ENCODE measurements at regions not wholly inside any gene's neighbourhood (a gene's known extent, or its start where the extent isn't known, plus 50 kb on each side); places are given as distances from the start of the nearest gene placed in this dataset.
A peak's percentile ranks its signal among the peaks of the same experiment; 100 is the strongest.
"Not testable (repeated sequence)": the region's sequence is repeated elsewhere in the genome, so short reads cannot be mapped to it uniquely, and the experiment has no call there.

DNA sequence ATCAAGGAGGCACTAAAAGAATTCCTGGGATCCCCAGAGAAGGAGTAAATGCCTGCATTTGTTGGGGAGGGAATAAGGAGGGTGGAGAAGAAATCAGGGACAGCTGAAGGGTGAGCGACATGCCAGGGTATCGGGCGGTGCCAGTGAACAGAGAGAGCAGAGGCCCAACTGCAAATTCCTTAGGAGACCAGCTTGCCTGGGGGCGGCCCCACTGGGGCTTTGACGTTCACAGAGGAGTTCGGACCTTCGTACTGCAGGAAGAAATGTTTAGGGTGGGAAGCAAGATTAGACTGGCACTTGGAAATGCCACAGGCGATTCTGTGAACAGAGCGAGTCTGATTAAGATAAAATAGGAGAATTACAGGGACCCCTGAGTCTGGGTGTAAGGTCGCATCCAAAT, 65.1 kb upstream of the FGF3 start:
- no peak for DNase-seq (ENCODE audit: low read depth in 4 of 4, low spot score in 3 of 4)

DNA sequence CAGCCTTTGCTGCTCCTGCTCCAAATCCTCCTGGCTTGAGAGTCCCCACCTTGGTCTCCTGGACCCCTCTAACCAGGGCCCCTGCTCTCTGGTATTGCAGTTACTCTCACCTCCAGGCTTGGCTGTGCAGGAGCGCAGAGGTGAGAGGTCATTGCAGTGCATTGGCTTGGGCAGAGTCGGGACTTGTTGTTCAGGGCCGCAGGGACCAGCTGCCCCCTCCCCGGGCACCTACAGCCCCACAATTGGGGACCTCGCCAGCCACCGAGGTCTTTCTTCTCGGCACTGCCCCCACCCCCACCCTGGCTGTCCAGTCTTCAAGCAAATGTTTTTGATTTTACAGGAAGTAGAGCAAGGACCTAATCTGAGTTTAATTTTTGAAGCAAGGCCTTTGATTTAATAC, 65.5 kb upstream of the FGF3 start:
- DNase-seq (ENCODE audit: low read depth in 4 of 4, low spot score in 3 of 4), result no peak

DNA sequence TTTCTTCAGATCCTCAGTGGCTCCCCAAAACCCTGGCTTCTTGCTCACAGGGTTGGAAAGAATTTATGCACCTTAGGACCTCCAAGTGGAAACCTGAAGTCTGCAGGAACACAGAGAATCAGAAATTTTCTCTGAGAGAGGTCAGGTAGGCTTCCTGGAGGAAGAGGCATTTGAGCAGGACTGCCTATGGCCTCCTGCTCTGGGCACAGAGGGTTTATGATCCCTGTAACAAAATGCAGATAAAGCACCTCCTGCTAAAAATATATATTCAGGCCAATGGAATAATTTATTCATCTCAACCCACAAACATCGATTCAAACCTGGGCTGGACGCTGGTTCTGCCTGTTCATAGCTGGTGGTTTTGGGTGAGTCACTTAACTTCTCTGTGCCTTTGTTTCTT, 68.1 kb upstream of the FGF3 start:
- DNase-seq (ENCODE audit: low read depth in 4 of 4, low spot score in 3 of 4), result no peak

DNA sequence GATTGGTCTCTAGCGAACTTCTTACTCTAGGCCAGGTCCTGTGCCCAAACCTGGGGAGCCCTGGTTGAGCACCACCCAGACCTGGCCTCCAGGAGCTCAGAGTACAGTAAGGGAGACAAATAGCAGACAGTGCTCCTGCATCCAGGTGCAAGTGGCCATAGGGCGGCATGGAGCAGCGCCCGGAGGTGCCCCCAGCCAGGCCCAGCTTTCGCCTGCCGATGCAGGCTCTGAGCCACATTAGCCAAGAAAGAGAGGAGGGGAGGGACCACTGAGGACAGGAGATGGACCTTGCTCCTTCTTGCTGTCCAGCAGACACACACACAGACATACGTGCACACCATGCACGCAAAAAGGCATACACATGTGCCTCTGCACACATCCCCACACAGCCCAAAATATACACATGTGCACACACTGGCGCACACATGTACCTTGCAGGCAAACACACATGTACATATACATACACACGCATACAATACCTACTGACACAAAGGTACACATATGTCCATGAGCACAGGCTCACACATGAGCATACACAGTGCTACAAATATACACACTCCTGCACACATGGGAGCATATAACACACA, 68.7 kb upstream of the FGF3 start:
- no peak for DNase-seq (ENCODE audit: low read depth in 4 of 4, low spot score in 3 of 4)

DNA sequence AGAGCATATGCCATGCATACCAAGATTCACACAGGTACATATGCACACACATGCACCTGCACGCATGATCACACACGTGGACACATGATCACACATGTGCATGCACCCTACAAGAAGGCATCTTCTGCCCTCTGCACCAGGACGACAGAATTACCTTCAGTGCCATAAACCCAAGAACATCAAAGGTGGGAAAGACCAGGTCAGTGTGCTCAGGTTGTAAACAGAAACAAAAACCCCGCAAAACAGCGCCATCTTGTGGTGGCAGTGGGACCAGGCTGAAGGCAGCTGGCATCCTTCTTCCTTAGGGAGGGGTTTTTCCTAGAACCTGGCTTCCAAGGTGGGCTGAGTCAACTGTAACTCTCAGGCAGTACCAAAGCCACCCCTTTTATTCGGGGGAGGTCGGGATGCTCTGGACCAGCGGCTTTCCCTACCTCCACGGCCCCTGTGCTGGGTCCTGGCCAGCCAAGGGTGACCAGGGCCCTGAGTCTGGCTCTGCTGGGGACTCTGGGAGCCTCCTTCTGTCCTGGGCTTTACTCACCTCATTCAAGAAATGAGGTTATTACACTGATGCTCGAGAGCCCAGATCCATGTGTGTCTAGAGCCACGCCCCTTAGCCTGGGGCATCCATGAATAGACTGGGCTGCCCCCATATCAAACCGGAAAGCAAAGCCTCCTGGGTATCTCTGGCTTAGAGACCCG, 69.4 kb upstream of the FGF3 start:
- peak in 3 of 4 donors; percentile 63 to 70 (median 65) for DNase-seq (ENCODE audit: low read depth in 4 of 4, low spot score in 3 of 4)

DNA sequence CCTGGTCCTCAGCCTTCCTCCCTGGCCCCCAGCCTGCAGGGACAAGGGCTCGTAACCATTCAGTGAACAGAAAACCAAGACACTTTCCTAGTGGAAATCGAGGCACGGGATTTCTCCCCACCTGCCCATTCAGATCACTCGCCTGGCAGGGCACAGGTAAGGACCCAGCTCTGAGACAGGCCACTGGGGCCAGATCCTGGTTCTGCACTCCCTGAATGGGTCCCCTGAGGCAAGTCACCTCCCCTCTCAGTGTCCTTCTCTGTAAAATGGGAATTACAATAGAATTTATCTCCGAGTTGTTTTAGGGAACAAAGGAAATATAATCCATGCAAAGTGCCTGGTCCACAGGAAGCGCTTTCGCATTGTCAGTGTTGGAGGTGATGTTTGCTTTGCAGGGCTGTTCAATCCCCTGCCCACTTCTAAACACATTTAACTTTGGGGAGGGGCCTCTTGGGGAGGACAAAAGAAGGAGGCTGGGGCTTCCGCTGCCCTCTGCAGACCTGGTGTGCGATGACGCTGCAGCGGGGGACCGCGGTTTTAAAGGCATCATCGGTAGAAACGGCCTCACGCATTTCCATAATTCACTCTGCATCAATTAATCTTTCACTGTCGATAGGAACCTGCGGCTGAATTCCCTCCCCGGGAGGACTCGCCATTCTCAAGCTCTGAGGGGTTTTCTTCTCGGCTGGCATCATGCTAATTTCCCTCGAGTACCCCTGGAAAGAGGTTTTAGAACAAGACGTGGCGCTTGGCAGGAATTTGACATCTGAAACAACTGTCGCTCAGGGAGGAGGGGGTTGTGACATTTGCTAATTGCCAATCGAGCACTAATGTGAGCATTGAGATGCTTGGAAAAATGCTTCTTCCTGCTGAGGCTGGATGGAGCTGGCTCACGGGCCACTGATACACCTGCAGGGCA, 70.4 kb upstream of the FGF3 start:
- DNase-seq (ENCODE audit: low read depth in 4 of 4, low spot score in 3 of 4), result no peak

DNA sequence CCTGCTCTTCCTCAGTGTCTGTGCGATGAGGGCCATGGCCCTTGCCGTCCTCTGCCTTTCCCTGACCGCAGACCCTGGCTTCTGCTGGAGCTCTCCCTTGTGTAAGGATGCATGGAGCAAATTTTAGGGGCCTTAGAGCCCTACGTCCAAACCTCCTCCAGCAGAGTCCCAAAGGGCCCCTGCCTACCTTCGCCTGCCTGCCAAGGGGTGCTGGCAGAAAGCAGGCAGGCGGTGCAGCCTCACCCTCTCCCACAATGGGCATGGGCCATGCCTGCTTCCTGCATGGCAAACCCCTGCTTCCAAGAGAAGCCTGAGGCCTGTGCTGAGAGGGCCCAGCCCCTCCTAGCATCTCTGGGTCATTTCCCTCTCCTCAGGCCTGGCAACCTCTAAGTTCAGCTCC, 71.3 kb upstream of the FGF3 start:
- DNase-seq (ENCODE audit: low read depth in 4 of 4, low spot score in 3 of 4), result no peak

DNA sequence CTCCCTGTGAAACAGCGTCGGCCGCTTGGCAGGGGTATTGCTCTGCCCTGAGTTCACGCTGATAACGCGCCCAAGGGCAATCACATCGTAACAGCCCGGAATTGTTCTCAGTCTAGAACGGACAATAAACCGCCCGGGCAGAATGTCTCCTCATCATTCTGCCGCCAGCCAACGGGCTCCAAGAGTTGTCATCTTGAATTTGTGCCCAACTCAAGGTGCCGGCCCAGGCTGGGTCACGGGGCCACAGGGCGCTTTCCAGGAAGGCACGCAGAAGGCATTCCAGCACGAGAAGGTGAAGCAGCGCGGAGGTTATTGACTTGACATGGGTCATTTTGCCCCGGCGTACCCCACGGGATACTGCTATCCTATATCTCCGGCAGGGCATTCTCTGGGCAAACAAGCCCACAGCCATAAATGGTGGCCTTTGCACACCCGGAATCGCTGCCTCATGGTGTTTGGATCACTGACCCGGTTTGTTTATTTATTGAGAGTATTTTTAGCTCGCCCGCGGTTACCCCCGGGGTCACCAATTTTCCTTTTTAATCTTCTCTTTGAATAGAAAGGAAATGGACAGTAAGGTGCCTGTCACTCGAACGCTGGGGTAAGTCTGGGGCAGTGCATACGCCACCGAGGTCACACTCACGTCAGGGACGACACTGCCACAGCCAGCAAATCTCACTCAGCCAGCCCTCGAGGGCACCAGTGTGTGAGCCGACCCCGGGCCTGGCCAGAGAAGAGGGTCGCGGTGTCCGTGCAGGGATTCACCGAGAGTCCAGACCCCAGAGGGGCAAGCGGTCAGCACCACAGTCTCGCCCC, 72.4 kb upstream of the FGF3 start:
- no peak for DNase-seq (ENCODE audit: low read depth in 4 of 4, low spot score in 3 of 4)

DNA sequence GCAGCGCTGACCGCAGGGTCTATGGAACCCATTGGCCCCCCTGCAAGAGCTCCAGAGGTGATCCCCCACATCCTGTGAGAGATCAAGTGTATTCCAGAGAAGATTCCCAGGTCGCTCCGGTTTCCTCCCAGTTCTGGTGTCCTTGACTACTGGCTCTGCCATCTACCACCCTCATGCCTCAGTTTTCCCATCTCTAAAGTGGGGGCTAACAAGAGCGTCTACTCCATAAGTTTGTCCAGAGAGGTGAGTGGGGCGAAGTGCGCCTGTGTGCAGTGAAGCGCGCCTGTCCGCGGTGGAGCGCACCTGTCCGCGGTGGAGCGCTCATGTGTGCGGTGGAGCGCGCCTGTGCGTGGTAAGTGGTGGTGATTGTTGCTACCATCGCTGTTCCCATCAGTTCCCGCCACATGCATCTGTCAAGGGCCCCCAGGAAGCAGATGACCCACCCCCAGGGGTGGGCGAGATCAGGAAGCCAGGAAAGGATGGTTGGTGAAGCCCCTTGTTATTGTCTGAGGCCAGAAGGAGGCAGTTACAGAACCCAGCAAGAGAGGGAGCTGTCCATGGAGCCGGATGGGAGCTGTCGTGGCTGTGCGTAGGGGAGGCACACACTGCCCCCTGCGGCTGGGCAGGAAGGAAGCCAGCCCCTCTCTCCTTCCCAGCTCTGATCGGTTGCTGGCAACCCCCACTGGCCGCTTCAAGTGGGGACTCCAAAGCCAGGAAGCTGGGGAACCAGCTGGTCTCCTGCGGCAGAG, 73.2 kb upstream of the FGF3 start:
- no peak for DNase-seq (ENCODE audit: low read depth in 4 of 4, low spot score in 3 of 4)

DNA sequence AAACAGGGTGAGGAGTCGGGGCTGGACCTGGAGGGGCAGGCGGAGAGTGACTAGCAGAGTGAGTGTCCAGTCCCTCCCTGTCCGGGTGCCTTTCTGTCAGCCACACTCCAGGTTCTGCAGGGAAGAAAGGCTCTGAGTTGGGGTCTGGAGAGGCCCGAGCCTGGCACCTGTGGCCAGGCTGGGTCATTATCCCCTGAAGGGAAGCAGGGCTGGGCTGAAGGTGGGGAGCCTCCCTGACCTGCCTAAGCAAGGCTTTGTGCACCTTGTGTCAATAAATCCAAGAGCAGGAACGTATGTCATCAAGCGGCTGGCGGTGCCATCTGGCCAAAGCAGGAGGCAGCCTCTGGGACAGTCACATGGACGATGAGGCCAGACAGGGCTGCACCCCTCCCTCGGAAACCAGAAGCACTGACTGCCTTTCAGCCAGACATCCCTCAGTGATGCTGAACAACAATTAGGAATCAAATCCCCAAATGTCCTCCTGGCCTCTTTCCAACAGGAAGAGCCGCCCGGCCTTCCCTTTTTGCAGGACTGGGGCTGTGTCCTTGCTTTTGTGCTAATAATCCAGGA, 73.9 kb upstream of the FGF3 start:
- no peak for DNase-seq (ENCODE audit: low read depth in 4 of 4, low spot score in 3 of 4)

DNA sequence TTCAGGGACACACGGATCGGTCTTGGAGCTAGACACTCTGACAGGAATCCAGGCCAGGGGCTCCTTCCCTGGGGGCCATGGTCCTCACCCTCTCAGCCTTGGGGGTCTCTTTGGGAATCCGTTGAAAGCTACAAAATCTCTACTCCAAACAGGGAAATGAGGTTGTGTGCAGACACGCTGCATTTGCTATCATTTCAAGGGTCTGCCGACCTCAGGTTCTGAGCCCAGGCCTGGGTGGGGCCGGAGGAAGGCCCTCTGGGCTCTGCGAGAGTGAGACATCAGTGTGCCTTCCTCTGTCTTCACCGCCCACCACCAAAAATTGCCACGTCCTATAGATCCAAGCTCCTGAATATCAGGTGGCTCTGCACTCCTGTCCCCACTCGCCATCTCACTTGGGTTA, 74.4 kb upstream of the FGF3 start:
- DNase-seq (ENCODE audit: low read depth in 4 of 4, low spot score in 3 of 4), result no peak

DNA sequence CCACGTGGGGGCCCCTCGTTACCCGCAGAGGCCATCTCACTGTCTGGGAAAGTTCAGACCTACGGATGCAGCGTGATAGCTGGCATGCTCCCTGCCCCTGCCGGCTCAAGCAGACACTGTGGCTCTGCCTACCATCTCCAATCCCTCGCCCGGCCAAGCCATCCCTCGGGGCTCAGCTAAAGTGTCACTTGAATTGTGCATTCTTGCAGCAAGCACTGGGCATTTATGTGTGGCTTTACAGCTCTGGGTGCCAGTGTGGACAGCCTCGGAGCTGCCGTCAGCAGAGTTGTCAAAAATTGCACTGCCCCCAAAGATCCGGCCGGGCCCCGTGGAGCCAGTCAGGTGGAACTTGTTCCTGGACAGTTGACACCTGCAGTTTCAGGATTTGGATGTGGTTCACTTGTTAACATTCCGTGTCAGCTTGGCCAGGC, 75.0 kb upstream of the FGF3 start:
- DNase-seq (ENCODE audit: low read depth in 4 of 4, low spot score in 3 of 4), result no peak

DNA sequence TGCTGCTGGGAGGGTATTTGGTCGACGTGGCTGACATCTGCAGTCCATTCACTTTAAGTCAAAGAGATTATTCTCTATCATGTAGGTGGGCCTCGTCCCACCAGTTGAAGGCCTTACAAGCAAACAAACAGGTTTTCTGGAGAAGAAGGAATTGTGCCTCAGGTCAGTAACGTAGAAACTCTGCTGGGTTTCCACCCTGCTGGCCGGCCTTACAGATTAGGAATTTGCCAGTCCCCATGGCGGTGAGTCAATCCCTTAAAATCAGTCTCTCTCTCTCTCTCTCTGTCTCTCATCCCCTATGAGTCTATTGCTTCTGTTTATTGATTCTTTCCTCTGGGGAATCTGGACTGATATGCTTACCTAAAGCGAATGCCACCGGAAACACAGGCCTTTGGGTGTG, 75.4 kb upstream of the FGF3 start:
- no peak for DNase-seq (ENCODE audit: low read depth in 4 of 4, low spot score in 3 of 4)

DNA sequence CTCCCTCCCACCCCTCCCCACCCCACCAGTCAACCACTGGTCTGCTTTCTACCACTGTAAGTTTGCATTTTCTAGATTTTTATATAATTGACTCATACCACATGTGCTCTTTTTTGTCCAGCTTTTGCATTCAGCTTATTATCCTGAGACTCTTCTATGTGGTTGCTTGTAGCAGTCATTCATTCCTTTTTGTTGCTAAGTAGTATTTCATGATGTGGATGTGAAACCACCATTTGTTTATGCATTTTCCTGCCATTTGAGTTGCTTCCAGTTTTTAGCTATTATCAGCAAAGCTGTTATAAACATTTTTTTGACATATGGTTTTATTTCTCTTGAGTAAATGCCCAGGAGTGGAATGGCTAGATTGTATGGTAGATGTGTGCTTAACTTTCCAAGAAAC, 77.0 kb upstream of the FGF3 start:
- no peak for DNase-seq (ENCODE audit: low read depth in 4 of 4, low spot score in 3 of 4)

DNA sequence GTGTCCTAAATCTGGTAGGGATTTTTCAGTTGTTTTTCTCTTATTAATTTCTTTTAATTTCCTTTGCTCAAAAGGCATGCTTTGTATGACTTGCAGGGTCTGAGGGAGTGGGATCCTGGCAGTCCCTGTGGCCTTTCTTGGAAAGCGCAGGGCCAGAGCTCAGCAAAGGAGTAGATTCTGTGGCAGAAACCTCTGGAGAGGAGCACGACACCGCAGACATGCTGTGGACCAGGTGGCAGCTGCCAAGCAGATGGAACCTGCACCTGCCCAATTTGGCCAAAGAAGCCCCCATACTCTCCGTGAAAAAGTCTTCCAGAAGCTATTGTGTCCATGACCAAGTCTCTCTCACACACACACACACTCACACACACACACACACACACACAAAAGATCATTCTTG, 78.9 kb upstream of the FGF3 start:
- no peak for DNase-seq (ENCODE audit: low read depth in 4 of 4, low spot score in 3 of 4)

DNA sequence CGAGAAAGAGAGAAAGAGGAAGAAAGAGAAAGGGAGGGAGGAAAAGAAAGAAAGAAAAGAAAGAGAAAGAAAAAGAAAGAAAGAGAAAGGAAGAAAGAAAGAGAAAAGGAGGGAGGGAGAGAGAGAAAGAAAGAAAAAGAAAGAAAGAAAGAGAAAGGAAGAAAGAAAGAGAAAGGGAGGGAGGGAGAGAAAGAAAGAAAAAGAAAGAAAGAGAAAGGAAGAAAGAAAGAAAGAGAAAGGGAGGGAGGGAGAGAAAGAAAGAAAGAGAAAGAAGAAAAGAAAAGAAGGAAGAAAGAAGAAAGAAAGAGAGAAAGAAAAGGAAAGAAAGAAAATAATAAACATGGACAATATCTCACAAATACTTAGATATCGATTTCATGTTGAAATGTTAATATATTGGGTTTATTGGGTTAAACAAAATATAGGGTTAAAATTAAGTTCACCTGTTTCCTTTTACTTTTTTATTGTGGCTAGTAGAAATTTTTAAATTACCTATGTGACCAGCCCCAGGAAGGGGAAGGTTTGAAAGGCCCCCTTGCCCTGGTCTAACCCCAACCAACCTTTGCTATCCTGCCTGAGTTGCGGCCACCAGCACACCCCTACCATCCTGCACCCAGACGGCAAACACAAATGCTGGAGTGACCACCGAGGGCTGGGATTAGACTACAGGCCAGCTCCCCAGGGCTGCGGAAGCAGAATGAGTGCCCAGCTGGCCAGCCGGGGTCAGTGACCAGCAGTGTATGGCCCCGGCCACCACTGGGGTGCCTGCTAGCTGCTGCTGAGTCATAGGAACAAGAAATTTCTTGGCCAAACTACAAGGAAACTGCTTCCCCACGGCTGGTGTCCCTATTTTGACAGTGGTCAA, 81.0 kb upstream of the FGF3 start:
- no peak for DNase-seq (ENCODE audit: low read depth in 4 of 4, low spot score in 3 of 4)

DNA sequence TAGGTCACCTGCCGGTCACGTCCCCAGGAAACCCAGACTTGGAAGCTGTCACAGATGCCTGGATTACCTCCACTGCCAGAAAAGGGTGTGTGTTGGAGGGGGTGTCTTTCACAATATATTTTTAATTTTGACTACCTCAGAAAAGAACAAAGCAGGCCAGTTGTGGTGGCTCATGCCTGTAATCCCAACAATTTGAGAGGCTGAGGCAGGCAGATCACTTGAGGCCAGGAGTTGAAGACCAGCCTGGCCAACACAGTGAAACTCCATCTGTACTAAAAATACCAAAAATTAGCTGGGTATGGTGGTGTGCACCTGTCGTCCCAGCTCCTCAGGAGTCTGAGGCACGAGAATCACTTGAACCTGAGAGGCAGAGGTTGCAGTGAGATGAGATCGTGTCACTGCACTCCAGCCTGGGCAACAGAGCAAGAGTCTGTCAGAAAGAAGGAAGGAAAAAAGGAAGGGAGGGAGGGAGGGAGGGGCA, 81.6 kb upstream of the FGF3 start:
- DNase-seq (ENCODE audit: low read depth in 4 of 4, low spot score in 3 of 4), result not testable (repeated sequence)

DNA sequence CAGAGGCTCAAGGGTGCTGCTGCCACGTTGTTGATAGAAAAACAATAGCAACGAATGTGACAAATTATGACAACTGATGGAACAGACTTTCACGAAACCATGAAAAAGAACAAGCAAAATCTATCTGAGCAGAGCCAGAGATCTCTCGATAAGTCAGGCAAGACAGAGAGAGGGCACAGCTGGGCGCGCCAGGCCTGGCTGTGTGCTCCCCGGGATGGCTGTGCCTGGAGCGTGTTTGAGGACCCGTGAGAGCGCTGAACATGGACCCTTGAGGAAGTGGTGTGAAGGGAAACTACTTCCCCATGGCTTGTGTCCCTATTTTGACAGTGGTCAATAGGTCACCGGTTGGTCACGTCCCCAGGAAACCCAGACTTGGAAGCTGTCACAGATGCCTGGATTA, 83.1 kb upstream of the FGF3 start:
- DNase-seq (ENCODE audit: low read depth in 4 of 4, low spot score in 3 of 4), result no peak

DNA sequence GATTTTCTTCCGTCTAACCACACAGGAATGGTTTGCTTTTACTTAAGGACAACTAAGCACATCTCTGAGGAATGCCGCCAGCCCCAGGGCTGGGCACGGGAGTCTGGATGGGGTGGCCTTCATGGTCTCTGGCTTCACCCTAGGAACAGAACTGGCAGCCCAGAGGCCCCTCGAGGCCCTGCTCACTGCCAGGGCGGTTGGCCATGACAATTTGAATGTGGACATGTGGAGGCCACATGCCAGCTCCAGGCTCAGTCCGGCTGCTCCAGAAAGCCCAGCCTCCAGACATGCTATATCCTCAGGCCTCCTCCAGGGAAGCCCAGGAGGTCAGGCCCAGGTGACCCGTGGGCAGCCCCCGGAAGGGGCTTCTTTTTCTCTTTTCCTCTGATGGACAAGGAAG, 84.0 kb upstream of the FGF3 start:
- no peak for DNase-seq (ENCODE audit: low read depth in 4 of 4, low spot score in 3 of 4)
